ENCODE measurements at regions not wholly inside any gene's neighbourhood (a gene's known extent, or its start where the extent isn't known, plus 50 kb on each side); places are given as distances from the start of the nearest gene placed in this dataset.

DNA sequence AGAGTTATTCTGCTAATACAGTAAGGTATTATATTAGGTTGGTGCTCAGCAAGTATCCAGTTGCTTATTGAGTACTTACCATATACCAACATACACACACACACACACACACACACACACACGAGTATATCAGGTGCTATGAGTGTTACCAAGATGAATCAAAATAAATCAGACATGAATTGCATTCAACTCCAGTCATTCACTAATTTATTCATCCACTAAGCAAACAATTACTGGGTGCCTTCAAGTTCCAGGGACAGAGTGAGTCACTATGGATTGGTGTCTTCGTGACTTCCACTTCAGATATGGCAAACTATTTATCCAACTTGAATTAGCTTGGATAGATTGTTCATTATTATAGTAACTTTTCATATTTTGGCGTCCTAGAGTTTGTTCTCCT lies 140.7 kb upstream of the SLC44A1 start:
- no peaks in the 10 kb centered on the region for H3K9me3 ChIP-seq
- no peaks in the 10 kb centered on the region for H3K4me1 ChIP-seq
- no peak overlapping the region for H3K4me3 ChIP-seq
- intact Hi-C loops (cut with DNase I): no loop called here
- no peak for DNase-seq (ENCODE audit: extremely low spot score)
- H3K36me3 ChIP-seq: no peaks in the 10 kb centered on the region
- no peaks in the 10 kb centered on the region for H3K27me3 ChIP-seq
- TF ChIP-seq POLR2A (IDR thresholded peaks at IDR 0.05; ENCODE audit: low read depth) (no peak), EP300 (IDR thresholded peaks at IDR 0.05) (no peak), POLR2AphosphoS5 (IDR thresholded peaks at IDR 0.05) (no peak)
- TF ChIP-seq, protein P1, sequence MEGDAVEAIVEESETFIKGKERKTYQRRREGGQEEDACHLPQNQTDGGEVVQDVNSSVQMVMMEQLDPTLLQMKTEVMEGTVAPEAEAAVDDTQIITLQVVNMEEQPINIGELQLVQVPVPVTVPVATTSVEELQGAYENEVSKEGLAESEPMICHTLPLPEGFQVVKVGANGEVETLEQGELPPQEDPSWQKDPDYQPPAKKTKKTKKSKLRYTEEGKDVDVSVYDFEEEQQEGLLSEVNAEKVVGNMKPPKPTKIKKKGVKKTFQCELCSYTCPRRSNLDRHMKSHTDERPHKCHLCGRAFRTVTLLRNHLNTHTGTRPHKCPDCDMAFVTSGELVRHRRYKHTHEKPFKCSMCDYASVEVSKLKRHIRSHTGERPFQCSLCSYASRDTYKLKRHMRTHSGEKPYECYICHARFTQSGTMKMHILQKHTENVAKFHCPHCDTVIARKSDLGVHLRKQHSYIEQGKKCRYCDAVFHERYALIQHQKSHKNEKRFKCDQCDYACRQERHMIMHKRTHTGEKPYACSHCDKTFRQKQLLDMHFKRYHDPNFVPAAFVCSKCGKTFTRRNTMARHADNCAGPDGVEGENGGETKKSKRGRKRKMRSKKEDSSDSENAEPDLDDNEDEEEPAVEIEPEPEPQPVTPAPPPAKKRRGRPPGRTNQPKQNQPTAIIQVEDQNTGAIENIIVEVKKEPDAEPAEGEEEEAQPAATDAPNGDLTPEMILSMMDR (IDR thresholded peaks at IDR 0.05): no peak
- 78% methylated on average over 3 of the region's 3 CpGs for WGBS
- H3K27ac ChIP-seq (replicated peaks in 1 of 4): no peak overlapping the region

DNA sequence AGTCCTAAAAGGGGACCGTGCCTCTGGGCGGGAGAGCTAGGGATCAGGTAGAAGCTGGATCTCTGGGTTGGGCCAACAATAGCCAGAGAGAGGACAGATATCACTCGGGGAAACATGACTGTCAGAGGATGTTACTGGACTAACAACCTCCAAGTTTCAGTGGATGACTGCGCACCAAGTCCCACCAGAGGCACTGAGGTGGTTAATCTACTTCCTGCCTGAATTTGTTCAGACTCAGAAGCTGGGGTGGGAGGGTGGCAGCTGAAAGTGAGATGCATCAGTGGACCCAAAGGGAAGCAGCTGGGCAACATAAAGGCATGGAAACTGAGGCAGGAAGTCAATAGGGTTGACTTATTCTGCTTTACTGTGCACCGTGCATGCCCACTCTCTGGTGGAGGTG lies 130.1 kb upstream of the SLC44A1 start:
- intact Hi-C loops (cut with DNase I): no loop called here
- H3K9me3 ChIP-seq: no peaks in the 10 kb centered on the region
- no peak for TF ChIP-seq EP300 (IDR thresholded peaks at IDR 0.05)
- TF ChIP-seq POLR2AphosphoS5 (IDR thresholded peaks at IDR 0.05): no peak
- TF ChIP-seq, protein P1 (IDR thresholded peaks at IDR 0.05): no peak
- TF ChIP-seq POLR2A (IDR thresholded peaks at IDR 0.05; ENCODE audit: low read depth): no peak
- H3K36me3 ChIP-seq: no peaks in the 10 kb centered on the region
- H3K4me3 ChIP-seq: no peak overlapping the region
- no peak for DNase-seq (ENCODE audit: extremely low spot score)
- H3K4me1 ChIP-seq: no peaks in the 10 kb centered on the region
- no peaks in the 10 kb centered on the region for H3K27me3 ChIP-seq
- WGBS: 87% methylated on average over 5 of the region's 5 CpGs
- no peak overlapping the region for H3K27ac ChIP-seq (replicated peaks in 1 of 4)

DNA sequence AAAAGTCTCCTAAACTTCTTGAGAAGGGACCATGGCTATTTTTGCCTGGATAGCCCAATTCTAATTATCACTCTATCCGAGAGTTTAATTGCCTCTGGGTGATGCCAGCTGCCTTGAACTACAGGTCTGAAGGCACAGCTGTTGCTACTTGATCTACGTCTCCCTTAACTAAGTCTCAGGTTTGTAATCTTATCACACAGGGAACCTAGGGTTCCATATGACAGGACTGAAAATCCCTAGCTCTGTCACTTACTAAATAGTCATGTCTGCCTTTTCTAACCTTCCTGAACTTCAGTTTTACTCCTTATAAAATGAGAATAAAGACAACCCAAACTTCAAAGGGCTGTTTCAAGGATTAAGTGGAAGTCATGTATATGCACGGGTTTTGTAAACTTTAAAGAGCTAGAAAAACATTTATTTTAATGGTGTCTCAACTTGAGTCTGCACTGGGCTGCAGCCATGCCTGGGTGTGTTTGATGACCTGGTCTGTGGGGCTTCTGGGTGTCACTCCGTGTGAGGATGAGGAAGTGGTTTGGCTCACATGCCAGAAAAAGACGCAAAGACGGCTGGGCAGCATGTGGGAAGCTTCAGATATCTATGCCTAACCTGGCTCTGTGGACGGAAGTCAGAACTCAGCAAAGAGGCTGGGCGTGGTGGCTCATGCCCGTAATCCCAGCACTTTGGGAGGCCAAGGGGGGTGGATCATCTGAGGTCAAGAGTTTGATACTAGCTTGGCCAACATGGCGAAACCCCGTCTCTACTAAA lies 129.3 kb upstream of the SLC44A1 start:
- H3K4me3 ChIP-seq: no peak overlapping the region
- no peaks in the 10 kb centered on the region for H3K27me3 ChIP-seq
- intact Hi-C loops (cut with DNase I): no loop called here
- H3K4me1 ChIP-seq: no peaks in the 10 kb centered on the region
- no peaks in the 10 kb centered on the region for H3K9me3 ChIP-seq
- peak in 1 of 2 donors; percentile 9 for TF ChIP-seq POLR2AphosphoS5 (IDR thresholded peaks at IDR 0.05)
- TF ChIP-seq, protein P1 (IDR thresholded peaks at IDR 0.05): no peak
- 74% methylated on average over 11 of the region's 11 CpGs for WGBS
- no peaks in the 10 kb centered on the region for H3K36me3 ChIP-seq
- DNase-seq (ENCODE audit: extremely low spot score): peak; percentile 92
- no peak overlapping the region for H3K27ac ChIP-seq (replicated peaks in 1 of 4)

DNA sequence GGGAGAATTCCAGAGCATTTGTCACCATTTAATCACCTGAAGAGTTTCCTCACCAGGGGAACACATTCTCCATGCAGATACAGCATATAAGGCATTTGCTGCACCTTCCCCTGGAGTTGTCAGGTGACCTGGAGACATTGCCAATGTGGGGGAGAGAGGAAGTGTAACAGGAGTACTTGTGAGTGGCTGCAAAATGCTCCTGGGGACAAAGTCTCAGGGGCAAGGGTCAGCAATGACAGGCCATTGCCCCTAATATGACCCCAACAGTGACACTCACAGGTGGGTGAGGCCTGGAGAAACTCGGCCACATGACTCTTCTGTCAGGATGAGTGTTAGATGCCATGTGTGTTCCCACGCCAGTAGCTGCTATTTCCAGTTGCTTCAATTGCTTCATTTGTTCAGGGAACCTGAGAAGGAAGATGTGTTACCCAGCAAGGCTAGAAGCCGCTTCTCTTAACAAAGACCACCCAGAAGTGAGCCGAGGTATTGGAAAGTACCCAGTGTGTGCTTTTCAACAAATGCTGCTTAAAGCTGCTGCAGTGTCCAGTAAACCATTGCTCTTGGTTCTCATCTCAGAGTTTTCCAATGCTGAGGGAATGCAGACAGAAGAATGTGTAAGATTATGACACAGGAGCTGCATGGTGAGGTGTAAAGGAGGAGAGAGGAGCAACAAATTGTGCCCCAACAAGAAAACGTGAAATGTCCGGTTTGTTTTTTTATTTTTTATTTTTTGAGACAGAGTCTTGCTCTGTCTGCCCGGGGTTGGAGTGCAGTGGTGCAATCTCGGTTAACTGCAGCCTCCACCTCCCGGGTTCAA lies 128.2 kb upstream of the SLC44A1 start:
- no peak for DNase-seq (ENCODE audit: extremely low spot score)
- H3K9me3 ChIP-seq: no peaks in the 10 kb centered on the region
- no peaks in the 10 kb centered on the region for H3K4me1 ChIP-seq
- TF ChIP-seq POLR2AphosphoS5 (IDR thresholded peaks at IDR 0.05) (no peak), POLR2A (IDR thresholded peaks at IDR 0.05; ENCODE audit: low read depth) (no peak), EP300 (IDR thresholded peaks at IDR 0.05) (no peak)
- TF ChIP-seq, protein P1 (IDR thresholded peaks at IDR 0.05): no peak
- intact Hi-C loops (cut with DNase I): no loop called here
- no peaks in the 10 kb centered on the region for H3K36me3 ChIP-seq
- H3K27ac ChIP-seq (replicated peaks in 1 of 4): no peak overlapping the region
- no peak overlapping the region for H3K4me3 ChIP-seq
- H3K27me3 ChIP-seq: no peaks in the 10 kb centered on the region
- 84% methylated on average over 9 of the region's 9 CpGs for WGBS

All from esophagus muscularis mucosa (tissue), 4 donors.